TTC549 (cell line): ENCODE measurements at regions not wholly inside any gene's neighbourhood (a gene's known extent, or its start where the extent isn't known, plus 50 kb on each side); places are given as distances from the start of the nearest gene placed in this dataset.
"Not testable (repeated sequence)": the region's sequence is repeated elsewhere in the genome, so short reads cannot be mapped to it uniquely, and the experiment has no call there.

ENCODE experiments used
- FAIRE-seq: peaks from 2 replicates; lab custom pipeline; 2012; peaks lifted over from hg19 to GRCh38; lab: Jason Lieb, UNC

DNA sequence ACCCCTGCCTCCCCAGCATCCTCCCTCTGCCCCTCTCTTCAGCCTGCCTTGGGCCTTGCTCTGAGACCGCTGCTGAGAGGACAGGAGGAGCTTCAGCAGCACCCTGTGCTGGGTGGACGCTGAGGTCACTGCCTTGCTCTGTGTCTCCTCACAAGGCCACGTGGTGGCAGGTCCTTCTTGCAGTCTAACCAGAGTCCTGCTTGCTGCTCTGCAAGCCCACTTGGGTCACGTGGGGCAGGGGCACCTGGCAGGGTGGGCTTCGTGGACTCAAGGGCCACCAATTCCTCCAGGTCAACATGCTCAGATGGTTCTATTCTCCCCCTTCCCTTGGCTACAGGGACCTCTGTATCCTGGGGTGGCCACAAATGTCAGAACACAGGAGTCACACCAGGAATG lies 235.0 kb downstream of the TMEM121 start:
- FAIRE-seq: not testable (repeated sequence)

DNA sequence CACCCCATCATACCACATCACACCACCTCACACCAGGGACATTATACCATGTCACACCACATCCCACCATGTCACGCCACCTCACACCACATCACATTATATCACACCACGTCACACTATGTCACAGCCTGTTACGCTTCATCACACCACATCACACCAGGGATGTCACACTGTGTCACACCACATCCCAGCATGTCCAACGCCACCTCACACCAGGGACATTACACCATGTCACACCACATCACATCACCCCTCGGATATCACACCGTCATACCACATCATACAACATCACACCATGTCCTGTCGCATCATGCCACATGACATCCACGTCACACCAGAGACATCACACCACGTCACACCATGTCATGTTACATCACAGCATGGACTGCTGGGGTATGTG lies 235.5 kb downstream of the TMEM121 start:
- FAIRE-seq: no peak

DNA sequence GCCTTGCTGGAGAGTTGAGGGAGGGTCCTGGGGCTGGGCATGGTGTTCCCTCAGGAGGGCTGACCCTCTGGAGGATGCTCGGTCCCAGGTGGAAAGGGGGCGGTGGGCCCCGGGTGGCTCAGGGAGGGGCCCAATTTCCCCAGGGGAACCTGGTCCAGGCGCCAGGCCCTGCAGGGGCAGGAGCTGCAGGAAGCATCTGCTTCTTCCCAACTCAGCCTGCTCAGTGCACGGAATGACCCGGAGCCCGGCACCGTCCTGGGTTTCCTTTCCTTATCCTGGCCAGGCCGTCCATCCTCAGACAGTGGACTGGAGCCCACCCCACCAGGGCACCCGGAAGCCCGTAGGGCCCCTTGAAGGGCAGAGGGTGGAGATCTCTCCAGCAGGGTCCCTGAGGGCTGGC lies 235.9 kb downstream of the TMEM121 start:
- not testable (repeated sequence) for FAIRE-seq

DNA sequence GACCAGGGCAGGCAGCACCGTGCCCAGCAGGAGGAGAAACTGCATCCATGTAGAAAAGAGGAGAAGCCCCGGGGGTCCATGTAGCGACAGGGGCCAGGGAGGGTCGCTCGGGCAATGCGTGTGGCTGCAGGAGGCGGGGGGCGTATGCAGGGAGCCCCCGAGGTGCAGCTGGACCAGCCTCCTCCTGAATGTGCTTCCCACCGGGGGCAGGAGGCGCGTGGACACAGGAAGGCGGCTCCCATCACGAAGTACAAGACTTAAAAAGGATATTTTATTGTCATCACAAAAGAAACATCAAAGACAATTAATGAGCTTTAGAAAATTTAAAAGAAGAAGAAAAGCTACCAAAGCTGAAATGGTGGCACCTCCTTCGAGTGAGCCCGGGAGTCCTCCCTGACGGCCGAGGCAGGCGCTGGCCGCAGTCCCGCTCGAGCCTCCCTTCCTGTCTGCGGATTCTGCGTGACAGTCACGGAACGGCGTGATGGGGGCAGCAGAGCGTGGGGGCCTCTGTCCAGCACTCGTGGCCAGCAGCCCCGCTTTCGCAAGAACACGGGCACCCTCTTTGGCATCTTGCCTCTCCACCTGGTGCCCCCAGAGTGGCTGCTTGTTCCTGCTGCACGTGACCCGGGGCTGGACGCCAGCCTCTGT lies 238.0 kb downstream of the TMEM121 start:
- not testable (repeated sequence) for FAIRE-seq

GRCh38 chr14:105765072-105765825 lies 238.9 kb downstream of the TMEM121 start:
- FAIRE-seq: not testable (repeated sequence)

GRCh38 chr14:105765893-105766614 lies 239.7 kb downstream of the TMEM121 start:
- FAIRE-seq: no peak

DNA sequence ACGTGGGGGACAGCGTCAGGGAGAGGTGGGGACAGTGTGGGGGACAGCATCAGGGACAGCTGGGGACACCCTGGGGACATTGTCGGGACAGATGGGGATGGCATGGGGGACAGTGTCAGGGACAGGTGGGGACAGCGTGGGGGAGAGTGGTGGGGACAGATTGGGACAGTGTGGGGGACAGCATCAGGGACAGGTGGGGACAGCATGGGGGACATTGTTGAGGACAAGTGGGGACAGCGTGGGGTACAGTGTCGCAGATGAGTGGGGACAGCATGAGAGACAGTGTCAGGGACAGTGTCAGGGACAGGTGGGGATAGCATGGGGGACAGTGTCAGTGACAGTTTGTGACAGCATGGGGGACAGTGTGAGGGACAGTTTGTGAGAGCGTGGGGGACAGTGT lies 240.9 kb downstream of the TMEM121 start:
- no peak for FAIRE-seq

- FAIRE-seq: not testable (repeated sequence)
Measured at GRCh38 chr14:105768039-105768438, 241.7 kb downstream of the TMEM121 start.

- FAIRE-seq: not testable (repeated sequence)
Measured at GRCh38 chr14:105769061-105769730, 242.8 kb downstream of the TMEM121 start.

GRCh38 chr14:105770619-105771216 lies 244.3 kb downstream of the TMEM121 start:
- FAIRE-seq: not testable (repeated sequence)

DNA sequence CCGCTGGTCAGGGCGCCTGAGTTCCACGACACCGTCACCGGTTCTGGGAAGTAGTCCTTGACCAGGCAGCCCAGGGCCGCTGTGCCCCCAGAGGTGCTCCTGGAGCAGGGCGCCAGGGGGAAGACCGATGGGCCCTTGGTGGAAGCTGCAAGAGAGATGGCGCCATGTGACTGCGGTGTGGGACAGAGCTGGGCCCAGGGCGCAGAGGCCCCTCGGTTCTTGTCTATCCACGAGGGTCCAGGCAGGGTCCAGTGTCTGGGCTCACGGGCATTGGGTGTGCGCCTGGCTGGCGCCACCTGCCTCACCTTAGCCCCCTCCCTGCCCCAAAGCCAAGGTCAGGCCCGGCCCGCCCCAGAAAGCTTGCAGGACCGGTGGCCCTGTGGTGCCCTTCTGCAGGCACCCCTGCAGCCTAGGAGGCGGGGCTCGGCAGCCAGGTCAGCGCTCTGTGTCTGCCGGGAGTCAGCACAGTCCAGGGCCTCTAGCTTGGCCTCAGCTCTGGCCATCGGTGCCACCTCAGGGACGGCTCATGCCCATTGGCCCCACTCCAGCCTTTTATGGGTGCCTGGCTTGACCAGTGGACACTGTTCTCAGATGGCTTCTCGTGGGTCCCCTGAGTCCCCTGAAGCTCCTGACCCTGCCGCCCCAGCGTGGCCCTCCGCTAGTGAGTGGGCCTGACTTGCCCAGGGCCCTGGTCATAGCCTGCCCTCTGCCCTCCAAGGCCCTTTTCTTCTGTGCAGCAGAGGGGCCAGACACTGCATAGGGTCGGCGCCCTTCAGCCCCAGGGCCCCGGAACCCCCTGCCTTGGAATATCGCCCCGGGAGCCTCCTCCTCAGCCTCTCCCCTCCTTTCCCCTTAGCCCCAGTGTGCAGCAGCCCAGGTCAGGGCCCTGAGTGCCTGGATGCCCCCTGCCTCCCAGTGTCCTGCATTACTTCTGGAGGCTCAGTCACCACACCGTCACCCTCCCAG lies 245.2 kb downstream of the TMEM121 start:
- FAIRE-seq: not testable (repeated sequence)

GRCh38 chr14:105772710-105773250 lies 246.4 kb downstream of the TMEM121 start:
- FAIRE-seq: not testable (repeated sequence)

- FAIRE-seq: no peak
Measured at GRCh38 chr14:105773584-105773983, 247.2 kb downstream of the TMEM121 start.

DNA sequence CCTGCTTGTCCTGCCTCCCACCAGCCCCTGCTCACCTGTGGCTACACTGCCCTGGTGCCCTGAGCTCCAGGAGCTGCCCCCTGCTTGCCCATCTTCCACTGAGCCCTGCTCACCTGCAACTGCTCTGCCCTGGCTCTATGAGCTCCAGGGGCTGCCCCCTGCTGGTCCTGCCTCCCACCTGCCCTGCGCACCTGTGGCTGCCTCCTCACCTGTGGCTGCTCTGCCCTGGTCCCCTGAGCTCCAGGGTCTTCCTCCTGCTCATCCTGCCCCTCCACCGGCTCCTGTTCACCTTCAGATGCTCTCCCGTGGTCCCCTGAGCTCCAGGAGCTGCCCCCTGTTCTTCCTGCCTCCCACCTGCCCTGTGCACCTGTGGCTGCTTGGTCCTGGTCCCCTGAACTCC lies 247.6 kb downstream of the TMEM121 start:
- no peak for FAIRE-seq

DNA sequence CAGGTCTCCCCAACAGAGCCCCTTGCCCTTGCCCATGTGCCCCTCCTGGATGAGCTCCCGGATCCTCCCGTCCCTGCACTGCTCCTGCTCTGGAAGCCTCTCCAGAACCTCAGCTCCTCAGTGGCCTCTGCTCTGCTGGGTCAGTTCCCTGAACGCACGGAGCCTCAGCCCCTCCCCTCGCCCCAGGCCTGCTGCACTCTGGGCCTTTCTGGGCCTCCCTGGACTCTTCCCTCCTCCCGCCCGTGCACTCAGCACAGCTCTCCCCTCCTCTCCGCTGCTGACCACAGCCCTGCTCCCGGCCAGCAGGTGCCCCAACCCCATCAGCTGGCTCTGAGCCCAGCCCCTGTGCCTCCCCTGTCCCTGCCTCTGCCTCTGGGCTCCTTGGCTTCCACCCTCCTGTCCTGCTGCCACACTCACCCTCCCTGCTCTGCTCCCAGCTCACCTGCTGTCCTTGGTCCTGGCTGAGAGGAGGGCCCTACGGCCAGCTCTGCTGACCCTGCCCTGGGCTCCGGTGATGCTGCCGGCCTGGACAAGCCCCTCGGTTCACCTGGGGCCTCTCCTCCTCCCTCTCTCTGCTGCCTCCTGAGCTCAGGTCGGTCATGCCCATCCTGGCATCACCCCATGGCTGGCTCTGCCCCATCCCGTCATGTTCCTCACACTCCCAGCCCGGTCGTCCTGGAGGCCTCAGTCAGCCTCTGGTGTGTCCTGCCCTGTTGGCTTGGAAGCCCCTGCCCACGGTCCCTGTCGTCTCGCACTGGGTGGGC lies 248.4 kb downstream of the TMEM121 start:
- not testable (repeated sequence) for FAIRE-seq

DNA sequence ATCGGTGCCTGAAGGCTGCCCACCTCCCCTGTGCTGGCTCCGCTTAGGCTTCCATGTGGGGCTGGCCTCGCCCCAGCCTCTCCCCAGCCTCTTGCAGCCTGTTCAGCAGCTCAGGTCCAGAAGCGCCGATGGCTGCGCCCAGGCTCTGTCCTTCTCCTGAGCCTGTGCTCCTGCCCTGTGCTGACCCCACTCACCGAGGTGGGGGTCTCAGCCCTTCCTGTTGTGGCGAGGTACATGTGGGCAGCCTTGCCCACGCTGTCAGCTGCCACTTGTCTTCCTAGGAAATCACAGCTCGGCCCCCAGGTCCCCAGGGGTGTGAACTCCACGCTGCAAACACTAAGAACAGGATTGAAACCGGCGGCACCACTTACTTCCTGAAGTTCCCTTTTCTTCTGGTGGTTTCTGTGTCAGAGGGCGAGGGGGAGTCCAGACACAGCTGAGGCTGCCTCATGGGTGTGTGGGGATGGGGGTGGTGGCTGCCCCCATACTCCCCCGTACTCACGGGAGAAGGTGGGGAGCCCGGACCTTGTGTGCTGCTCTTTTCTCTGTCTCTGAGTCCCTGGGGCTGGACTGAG lies 249.1 kb downstream of the TMEM121 start:
- FAIRE-seq: not testable (repeated sequence)

GRCh38 chr14:105776112-105776511 lies 249.7 kb downstream of the TMEM121 start:
- not testable (repeated sequence) for FAIRE-seq

DNA sequence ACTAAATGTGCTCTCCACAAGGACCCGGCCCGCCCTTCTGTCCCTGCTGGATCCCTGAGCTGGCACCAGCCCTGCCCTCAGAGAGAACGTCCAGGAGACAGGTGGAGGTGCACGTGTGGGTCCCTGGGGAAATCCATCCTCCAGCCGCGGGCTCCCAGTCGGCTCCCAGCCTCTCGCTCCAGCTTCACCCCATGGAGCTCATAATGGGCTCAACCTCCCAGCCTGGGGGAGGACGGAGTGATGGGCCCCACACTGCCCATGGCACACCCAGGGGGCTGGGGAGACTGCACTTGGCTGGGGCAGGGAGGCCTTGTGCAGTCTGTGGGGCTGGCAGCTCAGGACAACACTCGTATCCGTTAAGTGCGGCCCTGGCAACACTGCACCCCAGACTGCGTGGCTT lies 250.5 kb downstream of the TMEM121 start:
- FAIRE-seq: no peak

DNA sequence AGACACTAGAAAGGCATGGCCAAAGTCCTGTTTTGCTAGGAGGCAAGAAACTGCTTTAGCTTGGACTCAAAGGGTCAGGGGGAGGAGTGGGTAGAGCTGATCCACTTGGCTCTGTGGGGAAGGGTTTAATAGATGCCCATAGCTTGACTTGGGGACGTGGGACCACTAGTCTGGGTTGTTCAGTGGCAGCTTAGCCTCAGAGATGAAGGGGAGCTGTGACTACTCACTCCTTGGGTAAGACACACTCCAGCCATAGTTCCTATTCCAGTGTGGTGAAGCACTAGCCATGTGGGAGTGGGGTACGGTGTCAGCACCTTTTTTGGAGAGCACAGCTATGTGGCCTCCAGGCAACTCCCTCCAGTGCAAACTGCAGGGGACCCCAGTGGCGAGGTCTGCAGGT lies 257.3 kb downstream of the TMEM121 start:
- no peak for FAIRE-seq
